ENCODE measurements at regions not wholly inside any gene's neighbourhood (a gene's known extent, or its start where the extent isn't known, plus 50 kb on each side); places are given as distances from the start of the nearest gene placed in this dataset.

DNA sequence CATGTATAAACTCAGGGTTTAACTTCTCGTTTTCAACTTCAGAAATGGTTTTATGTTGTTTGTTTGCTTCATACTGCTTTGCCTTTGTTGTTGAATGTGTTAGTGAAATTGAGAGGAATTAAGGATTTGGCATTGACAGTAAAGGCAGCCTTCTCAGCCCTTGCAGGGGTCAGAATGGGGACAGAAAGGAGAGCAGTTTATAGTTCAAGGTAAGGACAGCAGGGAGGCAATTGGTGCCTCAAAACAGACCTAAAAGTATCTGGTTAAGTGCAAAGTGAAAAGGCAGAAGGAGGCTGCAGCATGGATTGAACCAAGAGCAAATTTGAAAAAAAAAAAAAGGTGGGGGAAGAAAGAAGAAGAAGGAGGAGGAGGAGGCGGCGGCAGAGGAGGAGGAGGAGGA, 835.0 kb upstream of the ADGRL3 start:
- TF ChIP-seq, protein P1, sequence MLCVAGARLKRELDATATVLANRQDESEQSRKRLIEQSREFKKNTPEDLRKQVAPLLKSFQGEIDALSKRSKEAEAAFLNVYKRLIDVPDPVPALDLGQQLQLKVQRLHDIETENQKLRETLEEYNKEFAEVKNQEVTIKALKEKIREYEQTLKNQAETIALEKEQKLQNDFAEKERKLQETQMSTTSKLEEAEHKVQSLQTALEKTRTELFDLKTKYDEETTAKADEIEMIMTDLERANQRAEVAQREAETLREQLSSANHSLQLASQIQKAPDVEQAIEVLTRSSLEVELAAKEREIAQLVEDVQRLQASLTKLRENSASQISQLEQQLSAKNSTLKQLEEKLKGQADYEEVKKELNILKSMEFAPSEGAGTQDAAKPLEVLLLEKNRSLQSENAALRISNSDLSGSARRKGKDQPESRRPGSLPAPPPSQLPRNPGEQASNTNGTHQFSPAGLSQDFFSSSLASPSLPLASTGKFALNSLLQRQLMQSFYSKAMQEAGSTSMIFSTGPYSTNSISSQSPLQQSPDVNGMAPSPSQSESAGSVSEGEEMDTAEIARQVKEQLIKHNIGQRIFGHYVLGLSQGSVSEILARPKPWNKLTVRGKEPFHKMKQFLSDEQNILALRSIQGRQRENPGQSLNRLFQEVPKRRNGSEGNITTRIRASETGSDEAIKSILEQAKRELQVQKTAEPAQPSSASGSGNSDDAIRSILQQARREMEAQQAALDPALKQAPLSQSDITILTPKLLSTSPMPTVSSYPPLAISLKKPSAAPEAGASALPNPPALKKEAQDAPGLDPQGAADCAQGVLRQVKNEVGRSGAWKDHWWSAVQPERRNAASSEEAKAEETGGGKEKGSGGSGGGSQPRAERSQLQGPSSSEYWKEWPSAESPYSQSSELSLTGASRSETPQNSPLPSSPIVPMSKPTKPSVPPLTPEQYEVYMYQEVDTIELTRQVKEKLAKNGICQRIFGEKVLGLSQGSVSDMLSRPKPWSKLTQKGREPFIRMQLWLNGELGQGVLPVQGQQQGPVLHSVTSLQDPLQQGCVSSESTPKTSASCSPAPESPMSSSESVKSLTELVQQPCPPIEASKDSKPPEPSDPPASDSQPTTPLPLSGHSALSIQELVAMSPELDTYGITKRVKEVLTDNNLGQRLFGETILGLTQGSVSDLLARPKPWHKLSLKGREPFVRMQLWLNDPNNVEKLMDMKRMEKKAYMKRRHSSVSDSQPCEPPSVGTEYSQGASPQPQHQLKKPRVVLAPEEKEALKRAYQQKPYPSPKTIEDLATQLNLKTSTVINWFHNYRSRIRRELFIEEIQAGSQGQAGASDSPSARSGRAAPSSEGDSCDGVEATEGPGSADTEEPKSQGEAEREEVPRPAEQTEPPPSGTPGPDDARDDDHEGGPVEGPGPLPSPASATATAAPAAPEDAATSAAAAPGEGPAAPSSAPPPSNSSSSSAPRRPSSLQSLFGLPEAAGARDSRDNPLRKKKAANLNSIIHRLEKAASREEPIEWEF (IDR thresholded peaks at IDR 0.05; ENCODE audit: insufficient replicate concordance, low read depth, low read length): no peak
- TF ChIP-seq, protein P2, sequence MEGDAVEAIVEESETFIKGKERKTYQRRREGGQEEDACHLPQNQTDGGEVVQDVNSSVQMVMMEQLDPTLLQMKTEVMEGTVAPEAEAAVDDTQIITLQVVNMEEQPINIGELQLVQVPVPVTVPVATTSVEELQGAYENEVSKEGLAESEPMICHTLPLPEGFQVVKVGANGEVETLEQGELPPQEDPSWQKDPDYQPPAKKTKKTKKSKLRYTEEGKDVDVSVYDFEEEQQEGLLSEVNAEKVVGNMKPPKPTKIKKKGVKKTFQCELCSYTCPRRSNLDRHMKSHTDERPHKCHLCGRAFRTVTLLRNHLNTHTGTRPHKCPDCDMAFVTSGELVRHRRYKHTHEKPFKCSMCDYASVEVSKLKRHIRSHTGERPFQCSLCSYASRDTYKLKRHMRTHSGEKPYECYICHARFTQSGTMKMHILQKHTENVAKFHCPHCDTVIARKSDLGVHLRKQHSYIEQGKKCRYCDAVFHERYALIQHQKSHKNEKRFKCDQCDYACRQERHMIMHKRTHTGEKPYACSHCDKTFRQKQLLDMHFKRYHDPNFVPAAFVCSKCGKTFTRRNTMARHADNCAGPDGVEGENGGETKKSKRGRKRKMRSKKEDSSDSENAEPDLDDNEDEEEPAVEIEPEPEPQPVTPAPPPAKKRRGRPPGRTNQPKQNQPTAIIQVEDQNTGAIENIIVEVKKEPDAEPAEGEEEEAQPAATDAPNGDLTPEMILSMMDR (IDR thresholded peaks at IDR 0.05 in 2 of 3, conservative IDR thresholded peaks at IDR 0.05 in 1 of 3; ENCODE audit: control insufficient read depth in 2 of 3, extremely low read depth in 1 of 3, insufficient read depth in 1 of 3, low read depth in 3 of 3, low read length in 3 of 3): no peak
- TF ChIP-seq JUND (IDR thresholded peaks at IDR 0.05; ENCODE audit: low read depth, low read length): no peak
- TF ChIP-seq, protein P3, sequence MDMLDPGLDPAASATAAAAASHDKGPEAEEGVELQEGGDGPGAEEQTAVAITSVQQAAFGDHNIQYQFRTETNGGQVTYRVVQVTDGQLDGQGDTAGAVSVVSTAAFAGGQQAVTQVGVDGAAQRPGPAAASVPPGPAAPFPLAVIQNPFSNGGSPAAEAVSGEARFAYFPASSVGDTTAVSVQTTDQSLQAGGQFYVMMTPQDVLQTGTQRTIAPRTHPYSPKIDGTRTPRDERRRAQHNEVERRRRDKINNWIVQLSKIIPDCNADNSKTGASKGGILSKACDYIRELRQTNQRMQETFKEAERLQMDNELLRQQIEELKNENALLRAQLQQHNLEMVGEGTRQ (IDR thresholded peaks at IDR 0.05; ENCODE audit: borderline replicate concordance, low read depth, low read length): no peak
- TF ChIP-seq RAD51 (IDR thresholded peaks at IDR 0.05): no peak
- no peak for TF ChIP-seq PBX3 (IDR thresholded peaks at IDR 0.05; ENCODE audit: insufficient replicate concordance, low read depth, low read length)
- TF ChIP-seq CEBPB (IDR thresholded peaks at IDR 0.05; ENCODE audit: borderline replicate concordance in 1 of 2, low read depth in 2 of 2, low read length in 2 of 2): no peak
- no peak for TF ChIP-seq RCOR1 (conservative IDR thresholded peaks at IDR 0.05; ENCODE audit: low read depth, low read length)
- TF ChIP-seq EZH2 (IDR thresholded peaks at IDR 0.05; ENCODE audit: borderline replicate concordance, control insufficient read depth, low read depth, low read length): no peak
- no peak for TF ChIP-seq LARP7 (IDR thresholded peaks at IDR 0.05)
- TF ChIP-seq SRF (IDR thresholded peaks at IDR 0.05; ENCODE audit: low read depth in 2 of 2, low read length in 2 of 2): no peak
- no peak for TF ChIP-seq HDAC2 (IDR thresholded peaks at IDR 0.05)

Data from GM12878 (cell line).